ENCODE measurements at regions not wholly inside any gene's neighbourhood (a gene's known extent, or its start where the extent isn't known, plus 50 kb on each side); places are given as distances from the start of the nearest gene placed in this dataset.

DNA sequence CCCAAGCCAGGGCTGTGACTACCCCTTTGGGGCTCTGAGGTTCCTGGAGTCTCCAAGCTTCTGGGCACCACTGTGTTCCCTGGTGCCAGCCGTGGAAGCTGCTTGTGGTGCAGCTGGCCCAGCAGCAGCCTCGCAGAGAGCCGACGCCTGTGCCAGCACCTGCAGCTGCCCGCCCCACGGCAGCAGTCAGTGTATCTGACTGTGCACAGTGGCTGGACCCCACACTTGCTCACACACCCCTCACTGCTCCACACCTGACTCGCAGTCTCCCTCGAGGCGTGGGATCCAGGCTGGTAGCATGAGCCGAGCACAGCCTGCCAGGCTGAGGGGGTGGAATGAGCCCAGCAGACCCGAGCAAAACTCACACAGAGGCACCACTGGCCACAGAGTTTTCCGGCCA lies 325.2 kb downstream of the PCNX1 start:
- Histone ChIP-seq H3K36me3 (no peaks in the 10 kb centered on the region), H3K4me3 (no peak overlapping the region), H3K27ac (no peak overlapping the region), H3K27me3 (no peaks in the 10 kb centered on the region), H3K4me1 (no peaks in the 10 kb centered on the region), H3K9me3 (no peaks in the 10 kb centered on the region)
- TF ChIP-seq CTCF (IDR thresholded peaks at IDR 0.05) (no peak), POLR2A (IDR thresholded peaks at IDR 0.05) (no peak), POLR2AphosphoS5 (IDR thresholded peaks at IDR 0.05) (no peak), EP300 (IDR thresholded peaks at IDR 0.05; ENCODE audit: low read depth) (no peak)
- DNase-seq = no peak
- intact Hi-C loops (cut with DNase I; ENCODE audit: low total_unique reads) = no loop called here
- WGBS, 2 donors (ENCODE audit: low coverage in 1 of 2) = 94% methylated on average over 12 of the region's 12 CpGs; no CpG with 5 or more reads in 1 of the 2 donors
- in situ Hi-C loops (cut with MboI; ENCODE audit: low pct_ligation_motif_present in 1 of 4, low pct_unique_long_range_greater_than_20kb in 1 of 4, low sequenced_read_pairs in 3 of 4) = no loop called here

DNA sequence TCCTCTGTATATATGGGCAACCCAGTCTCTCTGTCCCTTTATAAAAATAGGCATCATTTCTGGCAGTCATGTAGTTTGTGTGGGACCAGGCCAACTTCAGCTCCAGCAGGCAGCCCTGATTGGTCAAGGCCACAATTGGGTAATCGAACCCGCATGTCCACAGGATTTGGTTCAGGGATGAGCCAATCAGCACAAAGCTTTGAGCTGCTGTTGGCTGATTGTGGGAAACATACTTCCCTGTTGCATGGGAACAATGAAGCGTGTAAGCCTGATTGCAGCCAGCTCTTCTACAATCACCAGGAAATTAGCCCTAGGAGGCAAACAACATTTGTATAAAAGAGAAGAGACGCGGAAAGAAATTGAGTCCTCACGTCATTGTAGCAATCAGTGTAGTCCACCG lies 328.6 kb downstream of the PCNX1 start:
- Histone ChIP-seq H3K36me3 (no peaks in the 10 kb centered on the region), H3K4me3 (no peak overlapping the region), H3K27ac (no peak overlapping the region), H3K9me3 (no peaks in the 10 kb centered on the region), H3K27me3 (no peaks in the 10 kb centered on the region), H3K4me1 (no peaks in the 10 kb centered on the region)
- DNase-seq = no peak
- intact Hi-C loops (cut with DNase I; ENCODE audit: low total_unique reads) (no loop called here), in situ Hi-C loops (cut with MboI; ENCODE audit: low pct_ligation_motif_present in 1 of 4, low pct_unique_long_range_greater_than_20kb in 1 of 4, low sequenced_read_pairs in 3 of 4) (no loop called here)
- 78 to 85% methylated on average over 5 to 7 of the region's 7 CpGs for WGBS, 2 donors (ENCODE audit: low coverage in 1 of 2)
- TF ChIP-seq POLR2AphosphoS5 (IDR thresholded peaks at IDR 0.05) (no peak), EP300 (IDR thresholded peaks at IDR 0.05; ENCODE audit: low read depth) (no peak), CTCF (IDR thresholded peaks at IDR 0.05) (no peak), POLR2A (IDR thresholded peaks at IDR 0.05) (no peak)

- H3K9me3 ChIP-seq = no peaks in the 10 kb centered on the region
- in situ Hi-C loops (cut with MboI; ENCODE audit: low pct_ligation_motif_present in 1 of 4, low pct_unique_long_range_greater_than_20kb in 1 of 4, low sequenced_read_pairs in 3 of 4) (no loop called here), intact Hi-C loops (cut with DNase I; ENCODE audit: low total_unique reads) (no loop called here)
- no peak for TF ChIP-seq CTCF (IDR thresholded peaks at IDR 0.05)
- TF ChIP-seq POLR2AphosphoS5 (IDR thresholded peaks at IDR 0.05) = no peak
- TF ChIP-seq EP300 (IDR thresholded peaks at IDR 0.05; ENCODE audit: low read depth) = no peak
- no peaks in the 10 kb centered on the region for H3K27me3 ChIP-seq
- H3K36me3 ChIP-seq = no peaks in the 10 kb centered on the region
- DNase-seq = no peak
- WGBS, 2 donors (ENCODE audit: low coverage in 1 of 2) = 71 to 86% methylated on average over 3 of the region's 3 CpGs
- no peak overlapping the region for H3K27ac ChIP-seq
- no peaks in the 10 kb centered on the region for H3K4me1 ChIP-seq
- H3K4me3 ChIP-seq = no peak overlapping the region
Measured at GRCh38 chr14:71236487-71236886, 329.2 kb downstream of the PCNX1 start.

DNA sequence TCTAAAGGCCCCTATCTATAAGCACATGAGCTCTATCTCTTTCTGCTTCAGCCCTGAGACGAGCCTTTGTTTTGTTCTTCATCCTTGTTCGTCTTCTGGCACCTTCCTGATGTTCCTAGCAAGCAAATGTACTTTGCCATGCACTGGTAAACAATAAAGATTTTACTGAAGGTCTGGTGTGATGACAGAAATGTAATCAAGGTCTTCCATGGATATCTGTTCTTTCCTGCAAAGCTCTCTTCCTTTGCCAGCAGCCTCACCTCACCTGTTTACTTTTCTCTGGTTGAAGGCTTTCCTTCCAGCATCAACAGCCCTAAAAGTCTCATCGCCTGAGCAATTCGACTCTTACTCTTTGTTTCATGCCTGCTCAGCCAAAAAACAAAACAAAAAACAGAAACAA lies 330.3 kb downstream of the PCNX1 start:
- H3K36me3 ChIP-seq = no peaks in the 10 kb centered on the region
- no peak overlapping the region for H3K4me3 ChIP-seq
- intact Hi-C loops (cut with DNase I; ENCODE audit: low total_unique reads) = no loop called here
- no peak for DNase-seq
- no peaks in the 10 kb centered on the region for H3K9me3 ChIP-seq
- H3K27ac ChIP-seq = no peak overlapping the region
- WGBS, 2 donors (ENCODE audit: low coverage in 1 of 2) = 53 to 70% methylated on average over 3 to 4 of the region's 4 CpGs
- peaks cover 0 to 8% (median 2%) of the 10 kb centered on the region in 4 donors for H3K4me1 ChIP-seq
- no peak for TF ChIP-seq EP300 (IDR thresholded peaks at IDR 0.05; ENCODE audit: low read depth)
- TF ChIP-seq POLR2A (IDR thresholded peaks at IDR 0.05) = no peak
- no peak for TF ChIP-seq POLR2AphosphoS5 (IDR thresholded peaks at IDR 0.05)
- TF ChIP-seq CTCF (IDR thresholded peaks at IDR 0.05) = no peak
- no peaks in the 10 kb centered on the region for H3K27me3 ChIP-seq
- in situ Hi-C loops (cut with MboI; ENCODE audit: low pct_ligation_motif_present in 1 of 4, low pct_unique_long_range_greater_than_20kb in 1 of 4, low sequenced_read_pairs in 3 of 4) = no loop called here

All from transverse colon (tissue), 4 donors.